Stimulated activated CD8-positive, alpha-beta memory T cell treated with anti-CD3 and anti-CD28 coated beads, Interleukin-4, amount 100 ng/mL, for 1 hour (primary cell): ENCODE measurements at regions not wholly inside any gene's neighbourhood (a gene's known extent, or its start where the extent isn't known, plus 50 kb on each side); places are given as distances from the start of the nearest gene placed in this dataset.

Source experiments
- DNase-seq, 2 donors: peaks; one replicate each; pipeline ENCODE4 v3.0.0-alpha.2; 2020; ENCODE audit warnings: low read depth in 2 of 2, low spot score in 1 of 2

GRCh38 chr13:104071806-104072205 lies 1005.6 kb upstream of the SLC10A2 start:
- no peak for DNase-seq

GRCh38 chr13:104065328-104065727 lies 999.1 kb upstream of the SLC10A2 start:
- DNase-seq = no peak

GRCh38 chr13:104057861-104058260 lies 991.6 kb upstream of the SLC10A2 start:
- DNase-seq = no peak

- no peak for DNase-seq
These were observed 979.7 kb upstream of the SLC10A2 start for GRCh38 chr13:104045907-104046306.

GRCh38 chr13:104043184-104043583 lies 977.0 kb upstream of the SLC10A2 start:
- no peak for DNase-seq

GRCh38 chr13:104034891-104035290 lies 968.7 kb upstream of the SLC10A2 start:
- no peak for DNase-seq

- DNase-seq = no peak
These were observed 959.1 kb upstream of the SLC10A2 start for GRCh38 chr13:104025303-104025702.

- DNase-seq = no peak
These were observed 958.4 kb upstream of the SLC10A2 start for GRCh38 chr13:104024416-104025170.

GRCh38 chr13:104021806-104022397 lies 955.7 kb upstream of the SLC10A2 start:
- no peak for DNase-seq

- DNase-seq = no peak
These were observed 951.1 kb upstream of the SLC10A2 start for GRCh38 chr13:104017317-104017716.

- no peak for DNase-seq
These were observed 949.6 kb upstream of the SLC10A2 start for GRCh38 chr13:104015646-104016396.

GRCh38 chr13:104014803-104015645 lies 948.8 kb upstream of the SLC10A2 start:
- DNase-seq = no peak

- no peak for DNase-seq
These were observed 945.5 kb upstream of the SLC10A2 start for GRCh38 chr13:104011505-104012241.

GRCh38 chr13:104008541-104009435 lies 942.6 kb upstream of the SLC10A2 start:
- DNase-seq = no peak

GRCh38 chr13:104008075-104008474 lies 941.9 kb upstream of the SLC10A2 start:
- DNase-seq = no peak

- DNase-seq = no peak
These were observed 940.4 kb upstream of the SLC10A2 start for GRCh38 chr13:104006625-104007075.

GRCh38 chr13:104004572-104004971 lies 938.4 kb upstream of the SLC10A2 start:
- no peak for DNase-seq

GRCh38 chr13:104002216-104002615 lies 936.0 kb upstream of the SLC10A2 start:
- DNase-seq = no peak

GRCh38 chr13:104001766-104002165 lies 935.5 kb upstream of the SLC10A2 start:
- no peak for DNase-seq
